GM19043 (cell line): ENCODE measurements at regions not wholly inside any gene's neighbourhood (a gene's known extent, or its start where the extent isn't known, plus 50 kb on each side); places are given as distances from the start of the nearest gene placed in this dataset.
"Not testable (repeated sequence)": the region's sequence is repeated elsewhere in the genome, so short reads cannot be mapped to it uniquely, and the experiment has no call there.

Experiments
- ATAC-seq: cut with Tn5 transposase; IDR thresholded peaks from one replicate; pipeline ENCODE4 v1.9.1; 2021; ENCODE audit warnings: low read depth; ENCODE audit not compliant: unreplicated experiment

DNA sequence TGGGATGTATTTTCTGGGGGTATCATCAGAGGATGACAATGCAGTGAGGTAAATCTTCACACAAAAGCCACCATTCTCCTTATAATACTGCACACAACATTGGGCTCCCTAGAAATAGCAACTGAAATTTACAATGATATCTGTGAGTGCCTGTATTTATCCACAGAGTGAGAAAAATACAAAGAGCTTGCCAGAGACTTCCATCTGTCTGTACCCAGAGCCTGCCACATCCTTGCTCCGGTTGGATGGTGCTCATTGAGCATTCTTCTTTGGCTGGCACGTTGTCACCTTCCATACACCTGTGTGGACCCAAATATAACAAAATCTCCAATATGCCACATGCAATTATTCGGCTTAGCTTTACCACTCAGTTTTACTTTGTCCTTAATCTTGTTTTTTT is 189.5 kb upstream of the UFM1 start:
- ATAC-seq: no peak

DNA sequence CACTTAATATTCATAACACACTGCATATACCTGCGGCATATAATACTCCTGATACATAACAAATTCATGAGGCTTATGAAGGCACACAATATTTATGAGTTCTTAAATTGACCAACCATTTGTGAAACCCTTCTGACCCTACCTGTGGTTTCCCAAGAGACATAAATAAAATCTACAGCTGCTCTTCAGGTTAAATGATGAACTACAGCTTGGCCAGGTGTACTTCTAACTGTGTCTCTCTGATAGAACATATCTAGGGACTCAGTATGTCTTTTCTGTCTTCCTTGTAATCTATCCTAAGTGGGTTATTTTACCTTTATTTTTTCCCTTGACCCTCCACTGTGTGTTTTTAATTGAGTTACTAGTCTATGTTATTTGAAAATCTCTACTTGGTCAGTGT is 189.9 kb upstream of the UFM1 start:
- no peak for ATAC-seq

DNA sequence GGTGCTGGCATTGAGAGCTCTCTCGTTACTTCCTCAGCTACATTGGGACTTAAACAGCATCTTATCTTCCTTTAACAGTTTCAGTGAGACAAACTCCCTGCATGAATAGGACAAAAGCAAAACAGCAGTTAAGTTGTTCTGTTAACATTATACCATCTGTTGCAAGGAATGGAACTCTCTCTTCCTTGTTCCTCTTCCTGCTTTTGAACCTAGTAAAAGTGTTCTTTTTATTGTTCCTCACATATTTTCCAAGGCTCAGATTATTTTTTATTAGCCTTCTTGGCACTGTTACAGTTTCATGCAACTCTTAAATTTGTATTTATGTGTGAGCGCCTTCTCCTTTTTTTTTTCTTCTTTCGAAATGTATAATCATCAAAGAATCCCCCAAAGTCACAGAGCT is 202.6 kb upstream of the UFM1 start:
- no peak for ATAC-seq

DNA sequence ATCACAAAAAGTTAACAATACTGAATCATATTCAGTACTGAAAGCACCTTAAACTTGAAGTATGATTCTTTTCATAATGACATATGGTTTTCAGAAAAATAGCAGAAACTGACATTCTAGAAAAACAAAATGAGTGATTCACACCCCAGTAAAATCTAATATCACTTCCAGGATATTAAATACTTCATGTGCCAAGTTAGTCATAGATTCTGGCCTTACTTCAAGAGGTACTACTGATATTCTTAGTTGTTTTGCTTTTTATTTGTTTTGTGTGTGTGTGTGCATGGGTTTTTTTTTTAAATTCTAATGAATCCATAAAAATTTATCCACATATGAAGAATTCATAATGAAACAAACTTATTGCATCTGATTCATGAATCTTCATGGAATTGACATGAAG is 207.9 kb upstream of the UFM1 start:
- no peak for ATAC-seq

DNA sequence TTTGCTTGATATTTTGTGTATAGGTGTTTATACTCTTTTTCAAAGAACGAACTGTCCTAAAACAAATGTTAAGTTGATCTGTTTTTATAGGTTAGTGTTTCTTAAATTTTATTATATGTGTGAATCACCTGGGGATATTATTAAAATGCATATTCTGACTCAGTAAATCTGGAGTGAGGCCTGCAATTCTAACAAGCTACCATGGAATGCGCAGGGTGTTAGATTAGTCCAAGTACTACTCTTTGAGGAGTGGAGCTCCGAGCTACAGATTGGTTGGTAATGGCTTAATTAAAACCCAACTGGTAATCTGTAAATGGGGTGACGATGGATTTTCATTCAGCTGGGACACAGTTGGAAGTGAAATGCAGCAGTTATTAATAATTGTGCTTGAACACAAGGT is 214.1 kb upstream of the UFM1 start:
- no peak for ATAC-seq

DNA sequence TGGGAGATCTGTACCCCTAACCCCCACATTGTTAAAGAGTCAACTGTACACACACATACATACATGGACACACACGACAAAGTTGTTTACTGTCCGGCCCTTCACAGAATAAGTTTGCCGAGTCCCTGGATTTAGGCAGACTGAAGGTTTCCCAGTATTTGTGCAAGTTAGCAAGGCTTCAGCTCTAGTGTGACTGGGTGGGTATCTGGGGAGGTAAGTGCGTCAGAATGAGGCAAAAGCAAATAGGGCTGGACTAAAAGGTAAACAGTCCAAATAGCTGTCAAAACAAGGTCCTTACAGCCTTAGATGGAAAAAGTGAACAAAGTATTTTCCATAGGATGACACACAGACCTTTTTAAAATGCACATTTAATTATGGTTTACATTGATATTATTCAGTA is 228.4 kb upstream of the UFM1 start:
- ATAC-seq: no peak

DNA sequence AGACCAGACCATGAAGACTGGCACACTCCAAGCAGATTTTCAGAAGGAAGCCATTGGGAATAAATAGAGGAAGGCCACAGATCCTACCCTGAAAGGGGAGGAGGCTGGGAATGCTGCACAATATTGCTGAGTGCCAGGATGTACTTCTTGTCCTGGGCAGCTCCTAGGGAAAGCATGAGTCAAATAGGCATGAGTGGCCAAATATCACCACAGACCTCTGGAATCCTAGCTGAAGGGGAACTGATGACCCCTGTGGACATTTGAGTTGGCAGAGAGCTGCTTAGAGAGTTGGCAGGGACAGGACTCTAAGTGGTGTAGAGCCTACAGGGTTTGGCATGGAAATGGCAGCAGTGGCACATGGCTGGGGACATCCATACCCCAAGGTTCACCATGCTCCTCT is 234.3 kb upstream of the TRPC4 start:
- ATAC-seq: no peak

DNA sequence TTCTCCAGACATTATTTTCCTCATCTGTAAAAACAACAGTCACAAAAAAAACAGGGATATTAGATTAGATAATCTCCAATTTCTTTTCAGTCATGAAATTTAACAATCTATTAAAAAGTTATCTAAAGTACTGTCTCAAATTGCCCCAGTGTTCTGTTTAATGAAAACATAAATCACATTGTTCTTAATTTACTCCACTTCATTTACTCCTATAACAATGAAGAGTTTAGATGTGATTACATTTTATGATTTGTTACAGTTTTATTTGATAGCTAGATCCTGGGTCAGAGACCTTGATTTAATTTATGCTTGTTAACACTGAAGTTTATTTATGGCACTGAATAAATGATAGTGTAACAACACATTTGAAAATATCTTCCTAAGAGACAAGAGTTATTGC is 230.2 kb upstream of the TRPC4 start:
- ATAC-seq: no peak

DNA sequence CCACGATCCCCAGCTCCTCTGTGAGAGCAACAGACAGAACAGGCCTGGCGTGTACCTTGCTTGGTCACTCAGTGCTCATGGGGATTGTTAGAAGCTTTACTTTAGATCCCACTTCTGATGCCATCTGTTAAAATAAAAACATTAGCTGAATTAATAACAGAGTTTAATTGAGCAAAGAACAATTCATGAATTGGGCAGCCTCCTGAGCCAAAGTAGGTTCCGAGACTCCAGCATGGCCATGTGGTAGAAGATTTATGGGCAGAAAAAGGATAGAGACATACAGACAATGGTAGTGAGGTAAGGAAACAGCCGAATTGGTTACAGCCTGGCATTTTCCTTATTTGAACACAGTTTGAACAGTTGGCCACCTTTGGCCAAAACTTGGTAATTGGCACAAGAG is 223.9 kb upstream of the TRPC4 start:
- ATAC-seq: no peak

DNA sequence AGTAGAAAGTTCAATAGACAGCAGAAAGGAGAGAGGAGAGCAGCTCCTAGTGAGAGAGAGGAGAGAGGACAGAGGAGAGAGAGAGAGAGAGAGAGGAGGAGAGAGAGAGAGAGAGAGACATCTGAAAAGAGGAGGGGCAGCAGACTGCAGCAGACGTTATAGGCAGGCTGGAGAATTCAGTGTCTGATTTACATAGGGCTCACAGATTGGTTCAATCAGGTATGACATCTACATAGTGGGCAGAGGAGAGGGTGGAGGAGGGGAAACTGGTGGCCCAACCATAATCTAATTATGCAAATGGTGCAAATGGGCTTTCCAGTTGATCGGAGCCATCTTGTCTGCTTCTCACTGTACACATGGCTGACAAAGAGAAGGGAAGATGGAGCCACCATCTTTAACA is 221.3 kb upstream of the TRPC4 start:
- ATAC-seq: no peak

DNA sequence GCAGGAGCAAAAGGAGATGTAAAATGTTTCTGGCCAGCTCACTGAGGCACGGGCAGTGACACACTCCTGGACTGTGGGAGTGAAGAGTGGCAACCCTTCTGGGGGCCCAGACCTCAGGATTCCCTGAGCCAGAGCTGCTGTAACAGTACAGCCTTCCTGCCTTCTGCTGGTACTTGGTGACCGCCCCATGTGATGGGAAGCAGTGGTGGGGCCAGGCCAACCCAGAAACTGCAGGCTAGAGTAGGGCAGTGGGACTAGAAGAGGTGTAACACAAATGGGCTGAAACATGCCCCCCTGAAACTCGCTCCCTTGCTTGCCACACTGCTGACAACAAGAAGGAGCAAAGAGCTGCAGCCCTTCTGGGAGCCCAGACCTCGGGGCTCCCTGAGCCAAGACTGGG is 217.1 kb upstream of the TRPC4 start:
- no peak for ATAC-seq

DNA sequence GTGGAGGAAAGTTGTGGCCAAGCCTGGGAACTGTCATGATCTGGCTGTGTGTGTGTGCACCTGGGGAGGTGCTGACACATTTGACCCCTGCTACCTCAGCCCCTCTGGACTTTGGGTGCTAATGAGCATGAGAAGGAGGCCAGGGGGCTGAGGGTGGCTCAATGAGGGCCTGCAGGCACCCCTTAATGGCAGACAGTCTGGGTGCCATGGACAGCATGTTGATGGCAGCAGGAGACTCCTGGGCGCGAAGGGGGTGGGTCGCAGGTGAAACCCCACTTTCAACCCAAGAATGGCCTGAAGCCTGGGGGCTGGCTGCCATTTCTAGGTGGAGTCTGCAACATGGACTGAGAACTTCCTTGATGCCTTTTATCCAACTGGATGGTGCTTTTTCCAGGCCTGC is 216.4 kb upstream of the TRPC4 start:
- no peak for ATAC-seq

DNA sequence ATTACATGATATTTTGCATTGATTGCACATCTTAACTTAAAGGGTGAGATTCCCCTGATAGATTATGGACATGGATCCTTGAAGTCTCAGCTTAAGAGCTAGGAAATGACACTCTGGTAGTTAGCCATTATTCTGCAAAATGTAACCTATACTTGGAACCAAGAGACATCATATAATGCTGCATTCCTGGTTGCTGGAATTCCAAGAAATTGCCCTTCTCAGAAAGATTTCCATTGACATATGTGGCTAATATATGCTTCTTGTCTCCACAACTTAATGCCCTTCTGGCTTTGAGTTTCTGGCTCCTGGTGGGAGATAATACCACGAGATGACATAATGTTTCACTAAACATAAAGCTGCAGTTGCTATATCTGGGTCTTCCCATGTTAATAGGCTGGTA is 204.4 kb upstream of the TRPC4 start:
- ATAC-seq: no peak

DNA sequence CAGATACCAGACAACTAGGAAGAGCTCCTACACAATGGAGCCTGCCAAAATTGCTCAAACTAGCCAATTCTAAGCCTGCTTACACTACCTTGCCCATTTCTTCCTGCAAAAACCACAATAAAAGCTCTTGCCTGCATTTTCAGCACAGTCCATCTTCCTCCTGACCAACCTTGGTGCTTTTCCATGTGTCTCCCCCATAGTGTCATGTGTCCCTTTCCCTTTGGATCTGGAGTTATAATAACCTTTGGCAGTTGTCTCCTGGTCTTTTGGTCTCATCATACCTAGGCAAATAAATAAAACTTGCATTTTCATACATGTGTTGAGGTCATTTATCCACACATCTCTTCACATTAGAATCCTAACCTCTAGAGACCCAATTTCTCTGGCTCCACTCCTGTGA is 203.1 kb upstream of the TRPC4 start:
- ATAC-seq: no peak

DNA sequence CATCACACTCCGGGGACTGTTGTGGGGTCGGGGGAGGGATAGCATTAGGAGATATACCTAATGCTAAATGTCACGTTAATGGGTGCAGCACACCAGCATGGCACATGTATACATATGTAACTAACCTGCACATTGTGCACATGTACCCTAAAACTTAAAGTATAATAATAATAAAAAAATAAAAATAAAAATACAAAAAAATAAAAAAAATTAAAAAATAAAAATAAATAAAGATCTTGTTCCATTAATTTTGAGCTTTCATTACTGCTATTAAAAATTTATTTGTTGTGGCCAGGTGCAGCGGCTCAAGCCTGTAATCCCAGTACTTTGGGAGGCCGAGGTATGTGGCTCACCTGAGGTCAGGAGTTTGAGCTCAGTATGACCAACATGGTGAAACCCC is 201.8 kb upstream of the TRPC4 start:
- not testable (repeated sequence) for ATAC-seq

DNA sequence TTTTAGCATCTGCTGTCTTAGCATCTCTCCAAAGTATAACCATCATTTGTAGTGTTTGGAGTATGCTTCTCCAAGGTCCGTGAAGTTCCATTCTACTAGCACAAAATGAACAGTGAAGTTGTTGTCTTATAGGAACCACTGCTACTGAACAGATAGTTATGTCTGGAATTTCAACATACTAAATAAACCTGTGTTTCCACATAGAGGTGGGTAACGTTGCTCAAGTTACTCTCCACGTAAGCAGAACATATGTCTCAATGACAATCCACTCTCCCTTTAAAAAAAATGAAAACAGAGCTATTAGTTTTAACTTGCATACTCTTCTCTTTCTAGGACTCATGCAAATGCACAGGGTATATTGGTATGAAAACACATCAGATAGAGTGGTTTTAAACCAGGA is 184.3 kb upstream of the TRPC4 start:
- ATAC-seq: no peak

DNA sequence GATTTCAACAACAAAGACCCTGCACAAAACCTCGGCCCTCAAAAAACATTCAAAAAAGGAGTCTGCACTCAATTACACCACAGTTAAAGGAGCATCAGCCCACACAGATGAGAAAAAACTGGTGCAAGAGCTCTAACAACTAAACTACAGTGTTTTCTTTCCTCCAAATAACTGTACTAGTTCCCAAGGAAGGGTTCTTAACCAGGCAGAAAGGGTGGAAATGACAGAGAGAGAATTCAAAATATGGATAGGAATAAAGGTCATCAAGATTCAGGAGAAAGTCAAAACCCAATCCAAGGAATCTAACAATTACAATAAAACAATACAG is 176.4 kb upstream of the TRPC4 start:
- no peak for ATAC-seq

DNA sequence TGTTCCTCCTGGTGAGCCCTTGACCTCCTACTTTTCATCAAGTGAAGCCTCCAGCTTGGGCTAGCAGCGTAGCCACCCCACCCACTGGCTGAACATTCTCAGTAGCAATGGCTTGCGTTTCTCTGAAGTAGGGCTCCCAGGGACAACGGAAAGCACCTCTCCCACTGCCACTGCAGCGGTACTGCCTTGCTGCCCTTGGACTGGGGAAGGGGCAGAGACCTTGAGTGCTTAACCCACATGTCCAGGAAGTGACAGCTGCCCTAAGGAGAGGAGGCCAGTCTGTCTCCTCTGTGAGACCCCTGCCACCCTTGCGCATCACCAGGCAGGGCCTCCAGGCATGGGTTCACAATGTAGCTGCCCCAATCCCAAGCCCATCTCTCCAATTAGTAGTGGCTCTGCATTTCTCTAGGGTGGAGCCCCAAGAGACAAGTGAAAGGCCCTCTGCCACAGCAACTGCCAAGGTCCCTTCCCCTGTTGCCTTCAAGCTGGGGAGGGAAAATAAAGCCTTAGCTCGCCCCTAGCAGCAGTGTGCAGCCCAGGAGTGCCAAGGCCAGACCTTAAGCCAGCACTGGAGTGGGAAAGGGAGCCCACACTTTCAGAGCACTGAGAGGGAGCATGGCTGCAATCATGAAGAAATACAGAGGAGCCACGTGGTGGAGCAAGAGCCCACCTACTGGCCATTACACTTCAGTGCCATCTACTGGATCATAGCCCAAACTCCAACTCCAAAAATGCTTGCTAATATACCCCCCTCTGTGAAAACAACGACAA is 175.9 kb upstream of the TRPC4 start:
- no peak for ATAC-seq

DNA sequence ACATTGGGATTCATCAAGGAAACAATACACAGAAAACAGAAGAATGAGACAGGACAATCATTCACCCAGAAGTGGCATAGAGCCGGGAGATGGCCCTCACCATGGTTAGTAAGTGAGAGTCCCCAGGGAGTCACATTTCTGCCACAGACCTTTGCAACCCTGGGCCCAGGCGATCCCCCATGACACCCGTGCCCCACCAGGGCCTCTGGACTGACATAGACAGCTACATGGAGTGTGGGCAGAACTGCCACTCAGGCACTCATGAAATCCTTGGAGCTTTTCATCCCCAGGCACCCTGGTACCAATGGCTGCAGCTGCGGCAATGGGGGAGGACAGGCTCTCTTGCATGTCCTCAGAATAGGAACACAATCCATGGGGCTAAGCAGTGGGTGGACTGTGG is 174.5 kb upstream of the TRPC4 start:
- ATAC-seq: no peak

DNA sequence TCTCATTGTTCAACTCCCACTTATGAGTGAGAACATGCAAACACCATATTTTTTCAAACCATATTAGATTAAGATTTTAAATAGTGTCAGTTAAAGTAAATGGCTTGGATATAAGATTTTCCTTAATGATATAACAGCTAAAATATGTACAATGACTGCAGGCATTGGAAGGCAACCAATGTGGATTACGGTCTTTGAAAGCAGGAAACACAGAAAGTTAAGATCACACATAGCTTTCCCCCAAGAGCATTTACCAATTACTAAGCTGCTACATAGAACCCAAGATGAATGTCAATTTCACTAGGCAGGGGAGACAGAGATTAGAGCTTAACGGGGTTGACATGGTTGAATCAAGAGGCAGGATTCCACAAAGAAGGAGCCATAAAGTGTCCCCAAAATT is 173.2 kb upstream of the TRPC4 start:
- ATAC-seq: no peak

DNA sequence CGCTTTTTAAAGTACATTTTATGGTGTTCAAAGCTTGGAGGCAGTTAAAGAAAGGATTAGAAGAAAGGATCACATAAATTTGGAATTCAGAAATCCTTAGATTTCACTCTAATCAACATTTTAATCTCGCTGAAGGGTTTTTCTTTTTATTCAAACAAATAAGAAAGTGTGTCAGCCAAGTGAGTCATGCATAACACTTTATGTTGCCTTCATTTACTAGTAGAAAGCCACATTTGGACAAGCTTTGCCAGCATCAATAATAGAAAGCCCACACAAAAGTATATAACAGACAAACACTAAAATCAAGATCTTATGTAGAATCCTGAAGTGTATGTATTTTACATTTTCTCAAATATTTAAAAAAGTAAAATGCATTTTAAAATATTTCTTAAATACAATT is 154.9 kb upstream of the TRPC4 start:
- ATAC-seq: no peak

DNA sequence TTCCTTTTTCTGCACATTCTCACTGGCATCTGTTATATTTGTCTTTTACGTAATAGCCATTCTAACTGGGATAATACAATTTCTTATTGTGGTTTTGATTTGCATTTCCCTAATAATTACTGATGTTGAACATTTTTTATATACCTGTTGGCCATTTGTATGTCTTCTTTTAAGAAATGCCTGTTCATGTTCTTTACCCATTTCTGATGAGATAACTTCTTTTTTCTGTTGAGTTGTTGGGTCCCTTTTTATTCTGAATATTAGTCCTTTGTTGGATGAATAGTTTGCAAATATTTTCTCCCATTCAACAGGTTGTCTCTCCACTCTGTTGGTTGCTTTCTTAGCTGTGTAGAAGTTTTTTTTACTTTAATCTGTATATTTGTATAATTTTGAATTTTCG is 147.7 kb upstream of the TRPC4 start:
- no peak for ATAC-seq

DNA sequence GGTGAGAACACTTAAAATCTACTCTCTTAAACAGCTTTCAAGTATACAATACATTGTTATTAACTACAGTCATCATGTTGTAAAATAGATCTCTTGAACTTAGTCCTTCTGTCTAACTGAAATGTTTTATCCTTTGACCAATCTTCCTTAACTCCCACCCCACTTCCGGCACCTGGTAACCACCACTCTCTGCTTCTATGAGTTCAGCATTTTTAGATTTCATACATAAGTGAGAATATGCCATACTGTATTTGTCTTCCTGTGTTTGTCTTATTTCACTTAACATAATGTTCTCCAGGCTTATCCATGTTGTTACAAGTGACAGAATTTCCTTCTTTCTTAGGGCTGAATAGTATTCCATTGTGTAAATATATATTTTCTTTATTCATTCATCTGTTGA is 144.1 kb upstream of the TRPC4 start:
- no peak for ATAC-seq
